GM10266 (cell line): ENCODE measurements at regions not wholly inside any gene's neighbourhood (a gene's known extent, or its start where the extent isn't known, plus 50 kb on each side); places are given as distances from the start of the nearest gene placed in this dataset.

Source experiments
- DNase-seq: peaks from one replicate; pipeline ENCODE4 v3.0.0; 2012; ENCODE audit errors: extremely low spot score
- TF ChIP-seq, protein P1 (sequence below): IDR thresholded peaks from 2 replicates; pipeline ENCODE4 v1.5.1; 2012; ENCODE audit warnings: mild to moderate bottlenecking, low read depth; ENCODE audit not compliant: control insufficient read depth, insufficient read depth; ENCODE audit errors: missing control alignments

DNA sequence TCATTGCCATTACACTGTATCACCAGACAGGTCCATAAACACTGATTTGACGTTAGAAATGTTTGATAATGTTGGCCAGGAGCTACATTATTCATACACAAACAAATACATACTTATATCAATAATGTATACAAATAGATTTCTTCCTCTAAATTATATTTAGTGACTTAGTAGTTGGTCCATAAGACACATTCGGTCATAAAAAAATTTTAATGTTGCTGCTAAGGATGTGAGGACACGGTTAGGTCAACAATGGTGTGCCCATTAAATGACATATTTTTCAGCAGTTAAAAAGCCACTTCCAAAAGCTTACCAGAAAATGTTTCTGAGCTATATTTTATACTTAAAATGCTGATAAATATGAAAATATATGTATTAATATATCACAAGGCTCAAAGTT lies 1148.7 kb upstream of the TMEM132C start:
- TF ChIP-seq, protein P1, sequence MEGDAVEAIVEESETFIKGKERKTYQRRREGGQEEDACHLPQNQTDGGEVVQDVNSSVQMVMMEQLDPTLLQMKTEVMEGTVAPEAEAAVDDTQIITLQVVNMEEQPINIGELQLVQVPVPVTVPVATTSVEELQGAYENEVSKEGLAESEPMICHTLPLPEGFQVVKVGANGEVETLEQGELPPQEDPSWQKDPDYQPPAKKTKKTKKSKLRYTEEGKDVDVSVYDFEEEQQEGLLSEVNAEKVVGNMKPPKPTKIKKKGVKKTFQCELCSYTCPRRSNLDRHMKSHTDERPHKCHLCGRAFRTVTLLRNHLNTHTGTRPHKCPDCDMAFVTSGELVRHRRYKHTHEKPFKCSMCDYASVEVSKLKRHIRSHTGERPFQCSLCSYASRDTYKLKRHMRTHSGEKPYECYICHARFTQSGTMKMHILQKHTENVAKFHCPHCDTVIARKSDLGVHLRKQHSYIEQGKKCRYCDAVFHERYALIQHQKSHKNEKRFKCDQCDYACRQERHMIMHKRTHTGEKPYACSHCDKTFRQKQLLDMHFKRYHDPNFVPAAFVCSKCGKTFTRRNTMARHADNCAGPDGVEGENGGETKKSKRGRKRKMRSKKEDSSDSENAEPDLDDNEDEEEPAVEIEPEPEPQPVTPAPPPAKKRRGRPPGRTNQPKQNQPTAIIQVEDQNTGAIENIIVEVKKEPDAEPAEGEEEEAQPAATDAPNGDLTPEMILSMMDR = no peak
- DNase-seq = no peak

GRCh38 chr12:127119600-127120140 lies 1147.3 kb upstream of the TMEM132C start:
- DNase-seq = no peak
- TF ChIP-seq, protein P1 = no peak

GRCh38 chr12:127120851-127121250 lies 1146.1 kb upstream of the TMEM132C start:
- DNase-seq = no peak
- TF ChIP-seq, protein P1 = no peak

DNA sequence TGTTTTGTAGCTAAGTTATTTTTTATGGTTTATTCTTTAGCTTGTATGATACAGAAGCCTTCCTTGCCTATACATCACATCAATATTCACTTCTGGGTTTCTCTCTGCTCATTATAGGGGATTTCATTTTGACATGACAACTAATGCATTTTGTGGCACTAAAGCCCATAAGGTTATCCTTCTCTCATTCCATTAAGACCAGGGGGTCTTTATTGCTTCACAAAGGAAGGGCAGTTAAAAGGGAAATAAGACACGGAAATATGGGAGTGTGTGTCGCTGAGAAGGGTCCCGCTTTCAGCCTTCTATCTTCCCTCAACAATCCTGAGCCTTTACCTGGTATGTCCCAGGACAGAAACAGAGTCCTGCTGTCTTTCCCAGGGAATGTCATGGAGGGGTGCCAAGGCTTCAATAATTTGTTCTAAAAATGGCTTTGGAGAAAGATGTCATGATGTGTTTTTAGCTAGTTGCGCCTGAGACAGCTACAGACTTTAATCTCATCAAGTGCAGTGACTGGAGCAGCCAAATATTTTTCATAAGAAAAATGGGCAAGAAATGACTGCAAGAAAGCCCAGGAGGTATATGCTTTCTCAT lies 1145.4 kb upstream of the TMEM132C start:
- no peak for DNase-seq
- TF ChIP-seq, protein P1 = no peak

GRCh38 chr12:127125607-127126259 lies 1141.2 kb upstream of the TMEM132C start:
- peak; percentile 13 for DNase-seq
- TF ChIP-seq, protein P1 = no peak

DNA sequence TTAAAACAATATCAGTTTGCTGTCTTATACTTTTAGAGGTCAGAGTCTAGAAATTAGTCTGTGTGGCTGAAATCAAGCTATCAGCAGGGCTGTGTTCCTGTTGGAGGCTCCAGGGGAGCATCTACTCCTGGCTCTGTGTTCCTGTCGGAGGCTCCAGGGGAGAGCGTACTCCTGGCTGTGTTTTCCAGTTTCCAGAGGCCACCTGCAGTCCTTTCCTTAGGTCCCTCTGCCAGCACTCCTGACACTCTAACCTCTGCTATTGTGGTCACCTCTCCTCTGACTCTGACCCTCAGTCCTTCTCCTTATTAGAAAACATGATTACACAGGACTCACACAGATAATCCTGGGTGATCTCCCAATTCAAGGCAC lies 1140.7 kb upstream of the TMEM132C start:
- TF ChIP-seq, protein P1 = no peak
- no peak for DNase-seq

GRCh38 chr12:127127897-127128296 lies 1139.1 kb upstream of the TMEM132C start:
- no peak for DNase-seq
- TF ChIP-seq, protein P1 = no peak
